Kidney epithelial cell (primary cell): ENCODE measurements at regions not wholly inside any gene's neighbourhood (a gene's known extent, or its start where the extent isn't known, plus 50 kb on each side); places are given as distances from the start of the nearest gene placed in this dataset.

Source experiments
- DNase-seq: peaks from one replicate; pipeline ENCODE4 v3.0.0-alpha.2; 2010; ENCODE audit warnings: low read depth
- H3K27me3 ChIP-seq: 2 replicates; pipeline ENCODE4 v1.6.0; 2011; ENCODE audit warnings: low read length; ENCODE audit not compliant: control insufficient read depth, insufficient read depth
- H3K36me3 ChIP-seq: 2 replicates; pipeline ENCODE4 v1.5.1; 2011; ENCODE audit warnings: low read length; ENCODE audit not compliant: control insufficient read depth, insufficient read depth
- H3K4me3 ChIP-seq: 2 replicates; pipeline ENCODE4 v1.5.1; 2011; ENCODE audit warnings: low read depth, mild to moderate bottlenecking, control low read depth, low read length
- TF ChIP-seq, protein P1 (sequence below): IDR thresholded peaks from 2 replicates; pipeline ENCODE4 v1.5.1; 2011; ENCODE audit warnings: mild to moderate bottlenecking, moderate library complexity, low read length, control low read depth, inconsistent platforms; ENCODE audit not compliant: insufficient read depth, poor library complexity, severe bottlenecking

DNA sequence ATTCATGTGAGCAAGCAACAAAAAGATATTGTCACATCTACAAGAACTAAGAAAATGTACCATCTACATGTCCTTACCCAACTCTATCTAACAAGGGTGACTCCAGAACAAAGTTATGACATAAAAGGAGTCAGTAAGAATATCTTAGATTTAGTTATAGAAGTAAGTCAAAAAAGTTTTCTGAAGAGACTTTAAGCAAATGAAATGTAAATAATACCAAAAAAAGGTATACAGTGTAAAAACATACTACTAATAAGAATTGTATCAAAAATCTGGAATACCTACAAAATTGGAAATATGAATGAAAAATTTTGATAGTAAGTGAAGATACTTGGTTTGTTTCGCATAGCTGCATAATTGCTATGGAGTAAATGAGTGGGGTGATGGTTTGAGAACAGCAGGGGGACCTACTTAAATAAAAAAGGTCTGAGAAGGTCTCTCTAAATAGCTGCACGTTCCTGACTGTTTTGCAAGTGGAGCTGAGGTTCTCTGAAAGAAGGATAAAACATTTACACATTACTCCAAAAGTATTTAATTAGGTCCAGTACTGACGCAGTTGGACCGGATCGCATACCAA is 51.0 kb upstream of the ENPP6 start:
- Histone ChIP-seq H3K36me3 (no peaks in the 10 kb centered on the region), H3K27me3 (no peaks in the 10 kb centered on the region), H3K4me3 (no peak overlapping the region)
- TF ChIP-seq, protein P1, sequence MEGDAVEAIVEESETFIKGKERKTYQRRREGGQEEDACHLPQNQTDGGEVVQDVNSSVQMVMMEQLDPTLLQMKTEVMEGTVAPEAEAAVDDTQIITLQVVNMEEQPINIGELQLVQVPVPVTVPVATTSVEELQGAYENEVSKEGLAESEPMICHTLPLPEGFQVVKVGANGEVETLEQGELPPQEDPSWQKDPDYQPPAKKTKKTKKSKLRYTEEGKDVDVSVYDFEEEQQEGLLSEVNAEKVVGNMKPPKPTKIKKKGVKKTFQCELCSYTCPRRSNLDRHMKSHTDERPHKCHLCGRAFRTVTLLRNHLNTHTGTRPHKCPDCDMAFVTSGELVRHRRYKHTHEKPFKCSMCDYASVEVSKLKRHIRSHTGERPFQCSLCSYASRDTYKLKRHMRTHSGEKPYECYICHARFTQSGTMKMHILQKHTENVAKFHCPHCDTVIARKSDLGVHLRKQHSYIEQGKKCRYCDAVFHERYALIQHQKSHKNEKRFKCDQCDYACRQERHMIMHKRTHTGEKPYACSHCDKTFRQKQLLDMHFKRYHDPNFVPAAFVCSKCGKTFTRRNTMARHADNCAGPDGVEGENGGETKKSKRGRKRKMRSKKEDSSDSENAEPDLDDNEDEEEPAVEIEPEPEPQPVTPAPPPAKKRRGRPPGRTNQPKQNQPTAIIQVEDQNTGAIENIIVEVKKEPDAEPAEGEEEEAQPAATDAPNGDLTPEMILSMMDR, result no peak
- DNase-seq, result no peak

DNA sequence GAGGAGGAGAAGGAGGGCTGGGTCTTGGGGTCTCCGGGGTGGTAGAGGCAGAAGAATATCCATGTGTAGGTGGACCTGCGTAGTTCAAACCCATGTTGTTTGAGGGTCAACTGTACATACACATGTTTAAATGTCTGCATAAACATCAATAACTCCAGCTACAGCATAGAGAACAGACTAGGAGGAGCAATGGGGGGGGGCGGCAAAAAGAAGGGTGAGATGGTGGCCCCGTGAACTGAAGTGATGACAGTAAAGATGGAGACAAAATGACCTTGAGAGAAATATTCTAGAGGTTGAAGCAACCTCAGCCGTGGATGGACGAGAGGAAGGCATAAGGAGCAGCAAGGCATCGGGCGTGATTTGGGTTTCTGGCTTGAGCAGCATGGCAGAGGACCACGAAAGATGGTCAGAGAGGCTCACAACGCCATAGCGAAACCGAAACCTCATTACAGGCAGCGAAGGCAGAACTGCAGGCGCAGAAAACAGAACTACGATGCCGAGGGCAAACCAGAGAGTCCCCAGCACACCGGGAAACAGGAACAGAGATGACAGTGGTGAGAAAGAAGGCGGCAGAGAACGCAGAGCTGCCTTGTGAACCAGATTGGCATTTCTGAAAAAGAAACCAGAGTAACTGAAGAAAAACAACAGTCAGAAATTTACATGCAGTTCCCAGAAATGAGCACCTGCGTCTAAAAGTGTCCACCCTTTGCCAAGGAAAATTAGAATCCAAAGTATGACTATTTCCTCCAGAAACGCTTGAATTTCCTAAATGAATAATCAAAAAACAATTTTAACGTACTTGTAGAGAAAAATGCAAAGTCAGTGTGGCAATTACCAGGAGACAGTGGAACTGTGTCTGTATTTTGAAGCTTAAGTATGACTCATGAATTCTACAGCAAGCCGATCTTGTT is 50.3 kb upstream of the ENPP6 start:
- TF ChIP-seq, protein P1, result no peak
- no peak overlapping the region for H3K4me3 ChIP-seq
- peak; percentile 57 for DNase-seq
- no peaks in the 10 kb centered on the region for H3K27me3 ChIP-seq
- no peaks in the 10 kb centered on the region for H3K36me3 ChIP-seq
